ENCODE measurements at regions not wholly inside any gene's neighbourhood (a gene's known extent, or its start where the extent isn't known, plus 50 kb on each side); places are given as distances from the start of the nearest gene placed in this dataset.
"Not testable (repeated sequence)": the region's sequence is repeated elsewhere in the genome, so short reads cannot be mapped to it uniquely, and the experiment has no call there.

DNA sequence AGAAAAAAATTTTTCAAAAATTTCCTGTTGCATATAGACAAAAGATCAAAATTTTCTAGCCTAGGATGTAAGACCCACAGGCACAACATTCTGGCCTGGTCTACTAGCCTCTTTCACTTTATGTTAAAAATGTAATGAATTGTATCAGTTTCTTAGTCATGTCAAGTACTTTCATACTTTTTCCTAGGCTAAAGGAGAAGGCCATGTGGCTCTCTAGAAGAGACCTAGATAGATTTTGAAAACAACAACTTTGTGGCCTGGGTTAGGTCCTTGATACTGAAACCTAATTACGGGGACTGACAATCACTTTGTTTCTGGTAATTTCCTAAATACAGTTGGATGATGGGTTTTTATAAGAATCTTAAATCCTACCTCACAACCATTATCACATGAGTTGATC is 74.8 kb upstream of the FSIP2 start:
- no peaks in the 10 kb centered on the region for H3K9me3 ChIP-seq (ENCODE audit: control insufficient read depth, low read depth, low read length)
- WGBS (ENCODE audit: insufficient coverage, low lambda C conversion rate), result no CpG with 5 or more reads among the region's 1 CpG
- no peak overlapping the region for H3K27ac ChIP-seq (ENCODE audit: low read length)
- H3K4me1 ChIP-seq (ENCODE audit: control insufficient read depth, insufficient read depth, low read length), result no peaks in the 10 kb centered on the region
- no peak for DNase-seq
- H3K4me3 ChIP-seq (ENCODE audit: low read length), result no peak overlapping the region
- no peaks in the 10 kb centered on the region for H3K27me3 ChIP-seq (ENCODE audit: control insufficient read depth, insufficient read depth, low read length)
- H3K36me3 ChIP-seq (ENCODE audit: control insufficient read depth, insufficient read depth, low read length), result no peaks in the 10 kb centered on the region

DNA sequence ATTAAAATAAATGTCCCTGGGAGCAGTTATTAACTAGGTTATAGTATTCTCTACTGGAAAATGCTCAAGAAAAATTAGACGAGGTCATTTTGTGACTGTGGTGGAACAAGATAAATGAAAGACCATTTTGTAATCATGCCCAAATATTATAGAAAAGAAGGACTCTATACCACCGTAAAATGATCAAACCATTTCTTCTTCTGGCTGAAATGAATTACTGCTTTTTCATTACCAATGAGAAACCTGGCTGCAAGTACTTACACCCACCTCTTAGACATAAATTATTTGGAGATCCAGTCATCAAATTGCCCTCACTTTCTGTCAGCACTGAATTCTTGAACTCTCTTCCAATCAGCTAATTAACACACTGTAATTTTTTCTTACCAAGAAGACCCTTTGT is 74.2 kb upstream of the FSIP2 start:
- Histone ChIP-seq H3K4me1 (ENCODE audit: control insufficient read depth, insufficient read depth, low read length) (no peaks in the 10 kb centered on the region), H3K9me3 (ENCODE audit: control insufficient read depth, low read depth, low read length) (no peaks in the 10 kb centered on the region), H3K27me3 (ENCODE audit: control insufficient read depth, insufficient read depth, low read length) (no peaks in the 10 kb centered on the region), H3K27ac (ENCODE audit: low read length) (no peak overlapping the region), H3K4me3 (ENCODE audit: low read length) (no peak overlapping the region), H3K36me3 (ENCODE audit: control insufficient read depth, insufficient read depth, low read length) (no peaks in the 10 kb centered on the region)
- DNase-seq, result no peak
- 100% methylated on average over 2 of the region's 2 CpGs for WGBS (ENCODE audit: insufficient coverage, low lambda C conversion rate)

DNA sequence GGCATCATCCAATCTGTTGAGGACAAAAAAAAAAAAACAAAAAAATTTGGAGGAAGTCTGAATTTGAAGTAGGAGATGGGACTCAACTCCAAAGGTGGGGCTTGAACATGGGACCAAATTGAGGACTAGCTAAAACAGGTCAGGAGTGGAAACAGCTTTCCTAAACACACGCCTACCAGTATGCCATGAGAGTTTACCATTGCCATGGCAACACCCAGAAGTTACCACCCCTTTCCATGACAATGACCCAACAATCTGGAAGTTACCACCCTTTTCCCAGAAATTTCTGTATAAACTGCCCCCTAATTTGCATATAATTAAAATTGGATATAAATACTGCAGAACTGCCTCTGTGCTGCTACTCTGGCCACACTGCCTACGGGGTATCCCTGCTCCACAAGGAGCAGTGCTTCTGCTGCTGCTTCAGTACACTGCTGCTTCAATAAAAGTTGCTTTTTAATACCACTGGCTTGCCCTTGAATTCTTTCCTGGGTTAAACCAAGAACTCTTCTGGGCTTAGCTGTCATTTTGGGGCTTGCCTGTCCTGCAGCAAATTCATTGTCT is 73.3 kb upstream of the FSIP2 start:
- Histone ChIP-seq H3K27me3 (ENCODE audit: control insufficient read depth, insufficient read depth, low read length) (no peaks in the 10 kb centered on the region), H3K9me3 (ENCODE audit: control insufficient read depth, low read depth, low read length) (no peaks in the 10 kb centered on the region), H3K4me3 (ENCODE audit: low read length) (no peak overlapping the region), H3K4me1 (ENCODE audit: control insufficient read depth, insufficient read depth, low read length) (no peaks in the 10 kb centered on the region), H3K27ac (ENCODE audit: low read length) (no peak overlapping the region), H3K36me3 (ENCODE audit: control insufficient read depth, insufficient read depth, low read length) (no peaks in the 10 kb centered on the region)
- DNase-seq, result no peak
- no CpG with 5 or more reads among the region's 2 CpGs for WGBS (ENCODE audit: insufficient coverage, low lambda C conversion rate)

DNA sequence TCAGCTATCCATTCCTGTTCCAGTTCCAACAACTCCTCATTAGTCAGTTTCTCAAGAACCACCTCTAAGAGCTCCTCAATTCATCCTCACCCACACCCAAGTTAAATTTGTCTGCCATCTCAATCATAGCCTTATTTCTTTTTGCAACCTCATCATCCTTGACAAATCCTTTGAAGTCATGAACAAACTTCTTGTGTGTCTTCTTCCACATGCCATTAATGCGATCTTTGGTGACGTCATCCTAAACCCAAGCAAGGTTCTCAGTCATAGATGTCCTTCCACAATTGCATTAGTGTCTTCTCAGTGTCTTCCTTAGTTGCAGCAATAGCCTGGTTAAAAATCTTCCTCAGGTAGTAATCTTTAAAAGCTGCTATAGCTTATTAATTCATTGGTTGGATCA is 71.2 kb upstream of the FSIP2 start:
- no peaks in the 10 kb centered on the region for H3K9me3 ChIP-seq (ENCODE audit: control insufficient read depth, low read depth, low read length)
- no CpG with 5 or more reads among the region's 2 CpGs for WGBS (ENCODE audit: insufficient coverage, low lambda C conversion rate)

DNA sequence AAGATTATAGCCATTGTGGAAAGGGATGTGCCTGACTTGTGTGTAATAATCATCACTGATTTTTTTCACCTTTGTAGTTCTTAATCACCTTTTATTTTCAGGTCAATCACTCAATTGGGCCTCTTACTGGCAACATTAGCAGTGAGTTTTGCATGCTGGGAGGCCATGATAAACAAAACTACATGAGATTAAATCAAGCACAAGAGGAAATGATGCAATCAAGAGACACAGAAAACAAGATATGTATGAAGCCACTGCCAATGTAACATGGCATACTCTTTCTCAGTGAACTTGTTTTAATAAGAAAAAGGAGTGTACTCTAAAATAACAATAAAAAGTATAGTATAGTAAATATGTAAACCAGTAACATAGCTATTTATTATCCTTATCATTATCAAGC is 69.9 kb upstream of the FSIP2 start:
- no peaks in the 10 kb centered on the region for H3K4me1 ChIP-seq (ENCODE audit: control insufficient read depth, insufficient read depth, low read length)
- H3K27ac ChIP-seq (ENCODE audit: low read length), result no peak overlapping the region
- H3K4me3 ChIP-seq (ENCODE audit: low read length), result no peak overlapping the region
- DNase-seq, result no peak
- H3K27me3 ChIP-seq (ENCODE audit: control insufficient read depth, insufficient read depth, low read length), result no peaks in the 10 kb centered on the region
- H3K36me3 ChIP-seq (ENCODE audit: control insufficient read depth, insufficient read depth, low read length), result no peaks in the 10 kb centered on the region
- H3K9me3 ChIP-seq (ENCODE audit: control insufficient read depth, low read depth, low read length), result no peaks in the 10 kb centered on the region

More for the DNA sequence above, 71.2 kb upstream of the FSIP2 start:
- H3K36me3 ChIP-seq (ENCODE audit: control insufficient read depth, insufficient read depth, low read length), result no peaks in the 10 kb centered on the region
- DNase-seq, result no peak
- H3K4me3 ChIP-seq (ENCODE audit: low read length), result no peak overlapping the region
- H3K27me3 ChIP-seq (ENCODE audit: control insufficient read depth, insufficient read depth, low read length), result no peaks in the 10 kb centered on the region
- no peaks in the 10 kb centered on the region for H3K4me1 ChIP-seq (ENCODE audit: control insufficient read depth, insufficient read depth, low read length)
- no peak overlapping the region for H3K27ac ChIP-seq (ENCODE audit: low read length)

DNA sequence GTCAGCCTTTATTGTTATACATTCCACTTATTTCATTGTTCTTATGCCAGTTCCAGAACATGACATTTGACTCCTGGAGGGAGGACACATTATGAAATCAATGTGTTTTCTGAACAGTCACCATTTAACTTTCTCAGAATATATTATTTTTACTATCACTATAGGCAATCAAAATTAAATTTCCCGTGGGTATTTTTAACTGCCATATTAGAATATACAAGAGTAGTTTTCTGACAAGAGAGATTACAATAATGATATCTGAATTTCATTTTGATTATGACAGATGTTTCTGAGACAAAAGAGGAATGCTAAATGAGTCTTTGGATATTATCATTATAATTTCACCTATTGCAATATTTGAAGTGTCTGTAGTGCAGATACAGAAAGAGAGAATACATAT is 64.4 kb upstream of the FSIP2 start:
- no peaks in the 10 kb centered on the region for H3K27me3 ChIP-seq (ENCODE audit: control insufficient read depth, insufficient read depth, low read length)
- H3K4me1 ChIP-seq (ENCODE audit: control insufficient read depth, insufficient read depth, low read length), result no peaks in the 10 kb centered on the region
- DNase-seq, result no peak
- H3K9me3 ChIP-seq (ENCODE audit: control insufficient read depth, low read depth, low read length), result no peaks in the 10 kb centered on the region
- H3K36me3 ChIP-seq (ENCODE audit: control insufficient read depth, insufficient read depth, low read length), result no peaks in the 10 kb centered on the region
- 100% methylated on average over 1 of the region's 1 CpG for WGBS (ENCODE audit: insufficient coverage, low lambda C conversion rate)
- no peak overlapping the region for H3K4me3 ChIP-seq (ENCODE audit: low read length)
- H3K27ac ChIP-seq (ENCODE audit: low read length), result no peak overlapping the region

DNA sequence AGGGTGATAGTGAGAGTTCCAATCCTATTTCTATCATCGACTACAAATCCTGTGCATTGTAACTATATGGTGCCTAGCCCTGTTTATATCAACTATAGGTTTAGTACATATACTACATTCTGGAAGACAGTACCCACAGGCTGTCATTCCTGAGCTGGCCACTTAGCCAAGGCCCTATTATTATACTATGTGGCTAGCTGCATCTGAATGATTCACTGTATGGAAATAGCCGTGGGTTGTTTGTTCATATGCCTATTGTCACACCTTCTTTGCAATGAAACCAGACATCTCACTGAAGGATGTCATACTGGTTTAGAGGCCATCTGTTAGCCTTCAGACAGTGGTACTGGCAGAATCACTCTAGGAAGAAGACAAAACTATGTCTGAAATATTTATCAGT is 62.3 kb upstream of the FSIP2 start:
- H3K27ac ChIP-seq (ENCODE audit: low read length), result no peak overlapping the region
- no peaks in the 10 kb centered on the region for H3K36me3 ChIP-seq (ENCODE audit: control insufficient read depth, insufficient read depth, low read length)
- H3K9me3 ChIP-seq (ENCODE audit: control insufficient read depth, low read depth, low read length), result no peaks in the 10 kb centered on the region
- no peaks in the 10 kb centered on the region for H3K4me1 ChIP-seq (ENCODE audit: control insufficient read depth, insufficient read depth, low read length)
- DNase-seq, result no peak
- H3K27me3 ChIP-seq (ENCODE audit: control insufficient read depth, insufficient read depth, low read length), result no peaks in the 10 kb centered on the region
- WGBS (ENCODE audit: insufficient coverage, low lambda C conversion rate), result no CpG with 5 or more reads among the region's 2 CpGs
- no peak overlapping the region for H3K4me3 ChIP-seq (ENCODE audit: low read length)

DNA sequence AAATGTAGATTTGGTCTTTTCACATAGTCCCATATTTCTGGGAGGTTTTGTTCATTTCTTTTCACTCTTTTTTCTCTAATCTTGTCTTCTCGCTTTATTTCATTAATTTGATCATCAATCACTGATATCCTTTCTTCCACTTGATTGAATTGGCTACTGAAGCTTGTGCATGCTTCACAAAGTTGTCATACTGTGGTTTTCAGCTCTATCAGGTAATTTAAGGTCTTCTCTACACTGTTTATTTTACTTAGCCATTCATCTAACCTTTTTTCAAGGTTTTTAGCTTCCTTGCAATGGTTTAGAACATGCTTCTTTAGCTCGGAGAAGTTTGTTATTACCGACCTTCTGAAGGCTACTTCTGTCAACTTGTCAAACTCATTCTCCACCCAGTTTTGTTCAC is 51.6 kb upstream of the FSIP2 start:
- H3K4me3 ChIP-seq (ENCODE audit: low read length); H3K9me3 ChIP-seq (ENCODE audit: control insufficient read depth, low read depth, low read length): not testable (repeated sequence)
- 100% methylated on average over 1 of the region's 3 CpGs for WGBS (ENCODE audit: insufficient coverage, low lambda C conversion rate)

DNA sequence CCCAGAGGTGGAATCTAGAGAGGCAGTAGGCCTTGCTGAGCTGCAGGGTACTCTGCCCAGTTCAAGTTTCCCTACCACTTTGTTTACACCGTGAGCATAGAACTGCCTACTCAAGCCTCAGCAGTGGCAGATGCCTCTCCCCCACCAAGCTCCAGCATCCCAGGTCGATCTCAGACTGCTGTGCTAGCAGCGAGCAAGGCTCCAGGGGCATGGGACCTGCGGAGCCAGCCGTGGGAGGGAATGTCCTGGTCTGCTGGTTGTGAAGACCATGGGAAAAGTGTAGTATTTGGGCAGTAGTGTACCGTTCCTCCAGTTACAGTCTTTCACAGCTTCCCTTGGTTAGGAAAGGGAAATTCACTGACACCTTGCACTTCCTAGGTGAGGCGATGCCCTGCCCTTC is 50.6 kb upstream of the FSIP2 start:
- Histone ChIP-seq H3K27ac (ENCODE audit: low read length) (no peak overlapping the region), H3K27me3 (ENCODE audit: control insufficient read depth, insufficient read depth, low read length) (no peaks in the 10 kb centered on the region), H3K4me3 (ENCODE audit: low read length) (no peak overlapping the region), H3K36me3 (ENCODE audit: control insufficient read depth, insufficient read depth, low read length) (no peaks in the 10 kb centered on the region), H3K9me3 (ENCODE audit: control insufficient read depth, low read depth, low read length) (no peaks in the 10 kb centered on the region), H3K4me1 (ENCODE audit: control insufficient read depth, insufficient read depth, low read length) (no peaks in the 10 kb centered on the region)
- 80% methylated on average over 1 of the region's 7 CpGs for WGBS (ENCODE audit: insufficient coverage, low lambda C conversion rate)
- DNase-seq, result no peak

More for the DNA sequence above, 51.6 kb upstream of the FSIP2 start:
- not testable (repeated sequence) for DNase-seq; H3K27ac ChIP-seq (ENCODE audit: low read length); H3K27me3 ChIP-seq (ENCODE audit: control insufficient read depth, insufficient read depth, low read length); H3K36me3 ChIP-seq (ENCODE audit: control insufficient read depth, insufficient read depth, low read length); H3K4me1 ChIP-seq (ENCODE audit: control insufficient read depth, insufficient read depth, low read length)

Data from large intestine (tissue), 3 donors.